Vagina (tissue), 2 donors: ENCODE measurements at regions not wholly inside any gene's neighbourhood (a gene's known extent, or its start where the extent isn't known, plus 50 kb on each side); places are given as distances from the start of the nearest gene placed in this dataset.

Experiments
- POLR2A ChIP-seq, 2 donors: fragments of 450-650 bp; IDR thresholded peaks; one replicate each; pipeline ENCODE4 v1.6.1; 2017; ENCODE audit warnings: antibody characterized with exemption in 2 of 2, mild to moderate bottlenecking in 2 of 2, moderate library complexity in 2 of 2
- POLR2AphosphoS5 ChIP-seq, 2 donors: sonication (generic); formaldehyde crosslinking; IDR thresholded peaks; one replicate each; pipeline ENCODE4 v1.9.0; 2017; ENCODE audit warnings: antibody characterized with exemption in 2 of 2, mild to moderate bottlenecking in 2 of 2, low read depth in 1 of 2; ENCODE audit not compliant: insufficient read depth in 1 of 2
- TF ChIP-seq, protein P1 (sequence below), 3 experiments: fragments of 450-650 bp in 2 of 3; fragments of 200-600 bp in 1 of 3; sonication (generic) in 1 of 3; IDR thresholded peaks; one replicate each; pipeline ENCODE4 v1.5.1; 2017 to 2019; ENCODE audit warnings: antibody characterized with exemption in 3 of 3, mild to moderate bottlenecking in 2 of 3, moderate library complexity in 2 of 3

- TF ChIP-seq, protein P1, sequence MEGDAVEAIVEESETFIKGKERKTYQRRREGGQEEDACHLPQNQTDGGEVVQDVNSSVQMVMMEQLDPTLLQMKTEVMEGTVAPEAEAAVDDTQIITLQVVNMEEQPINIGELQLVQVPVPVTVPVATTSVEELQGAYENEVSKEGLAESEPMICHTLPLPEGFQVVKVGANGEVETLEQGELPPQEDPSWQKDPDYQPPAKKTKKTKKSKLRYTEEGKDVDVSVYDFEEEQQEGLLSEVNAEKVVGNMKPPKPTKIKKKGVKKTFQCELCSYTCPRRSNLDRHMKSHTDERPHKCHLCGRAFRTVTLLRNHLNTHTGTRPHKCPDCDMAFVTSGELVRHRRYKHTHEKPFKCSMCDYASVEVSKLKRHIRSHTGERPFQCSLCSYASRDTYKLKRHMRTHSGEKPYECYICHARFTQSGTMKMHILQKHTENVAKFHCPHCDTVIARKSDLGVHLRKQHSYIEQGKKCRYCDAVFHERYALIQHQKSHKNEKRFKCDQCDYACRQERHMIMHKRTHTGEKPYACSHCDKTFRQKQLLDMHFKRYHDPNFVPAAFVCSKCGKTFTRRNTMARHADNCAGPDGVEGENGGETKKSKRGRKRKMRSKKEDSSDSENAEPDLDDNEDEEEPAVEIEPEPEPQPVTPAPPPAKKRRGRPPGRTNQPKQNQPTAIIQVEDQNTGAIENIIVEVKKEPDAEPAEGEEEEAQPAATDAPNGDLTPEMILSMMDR (IDR thresholded peaks at IDR 0.05), result no peak
- TF ChIP-seq POLR2AphosphoS5 (IDR thresholded peaks at IDR 0.05; ENCODE audit: insufficient read depth in 1 of 2, low read depth in 1 of 2), result no peak
- TF ChIP-seq POLR2A (IDR thresholded peaks at IDR 0.05), result no peak
Observed at GRCh38 chr6:105882121-105882803, 203.9 kb upstream of the PRDM1 start.
